ENCODE measurements at regions not wholly inside any gene's neighbourhood (a gene's known extent, or its start where the extent isn't known, plus 50 kb on each side); places are given as distances from the start of the nearest gene placed in this dataset.

DNA sequence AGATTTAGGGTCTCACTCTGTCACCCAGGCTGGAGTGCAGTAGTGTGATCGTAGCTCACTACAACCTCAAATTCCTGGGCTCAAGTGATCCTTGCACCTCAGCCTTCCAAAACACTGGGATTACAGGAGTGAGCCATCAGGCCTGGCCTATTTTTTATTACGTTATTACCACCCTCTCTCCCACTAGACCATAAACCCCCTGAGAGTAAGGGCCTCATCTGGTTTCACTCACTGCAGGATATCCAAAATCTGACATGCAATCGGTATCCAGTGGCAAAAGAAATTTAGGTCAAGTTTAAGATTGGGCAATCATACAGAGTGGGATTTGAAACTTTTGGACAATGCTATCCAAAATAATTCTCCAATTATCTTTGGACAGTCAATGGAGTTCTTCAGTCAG, 117.0 kb upstream of the NEBL start:
- TF ChIP-seq, protein P1, sequence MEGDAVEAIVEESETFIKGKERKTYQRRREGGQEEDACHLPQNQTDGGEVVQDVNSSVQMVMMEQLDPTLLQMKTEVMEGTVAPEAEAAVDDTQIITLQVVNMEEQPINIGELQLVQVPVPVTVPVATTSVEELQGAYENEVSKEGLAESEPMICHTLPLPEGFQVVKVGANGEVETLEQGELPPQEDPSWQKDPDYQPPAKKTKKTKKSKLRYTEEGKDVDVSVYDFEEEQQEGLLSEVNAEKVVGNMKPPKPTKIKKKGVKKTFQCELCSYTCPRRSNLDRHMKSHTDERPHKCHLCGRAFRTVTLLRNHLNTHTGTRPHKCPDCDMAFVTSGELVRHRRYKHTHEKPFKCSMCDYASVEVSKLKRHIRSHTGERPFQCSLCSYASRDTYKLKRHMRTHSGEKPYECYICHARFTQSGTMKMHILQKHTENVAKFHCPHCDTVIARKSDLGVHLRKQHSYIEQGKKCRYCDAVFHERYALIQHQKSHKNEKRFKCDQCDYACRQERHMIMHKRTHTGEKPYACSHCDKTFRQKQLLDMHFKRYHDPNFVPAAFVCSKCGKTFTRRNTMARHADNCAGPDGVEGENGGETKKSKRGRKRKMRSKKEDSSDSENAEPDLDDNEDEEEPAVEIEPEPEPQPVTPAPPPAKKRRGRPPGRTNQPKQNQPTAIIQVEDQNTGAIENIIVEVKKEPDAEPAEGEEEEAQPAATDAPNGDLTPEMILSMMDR (conservative IDR thresholded peaks at IDR 0.05) = no peak
- TF ChIP-seq EZH2 (IDR thresholded peaks at IDR 0.05; ENCODE audit: low read depth) = no peak
